ENCODE measurements at regions not wholly inside any gene's neighbourhood (a gene's known extent, or its start where the extent isn't known, plus 50 kb on each side); places are given as distances from the start of the nearest gene placed in this dataset.

DNA sequence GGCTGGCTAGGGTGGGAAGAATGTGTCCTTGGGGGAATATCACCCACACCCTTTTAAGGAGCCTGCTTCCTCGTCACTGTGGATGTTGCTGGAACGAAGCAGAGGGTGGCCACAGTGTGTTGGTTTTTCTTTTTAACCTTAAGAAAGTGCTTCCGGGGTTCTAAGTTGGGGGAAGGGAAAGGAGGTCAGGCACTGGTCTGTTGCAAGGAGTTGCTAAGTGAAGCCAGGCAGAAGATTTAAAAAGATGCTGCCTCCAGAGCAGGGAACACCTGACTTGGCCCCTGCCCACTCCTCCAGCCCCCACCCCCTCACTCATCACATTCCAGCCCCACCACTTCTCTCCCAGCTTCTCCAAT, 213.1 kb downstream of the EMX2 start:
- TF ChIP-seq POLR2A (IDR thresholded peaks at IDR 0.05) = no peak
- TF ChIP-seq CTCF (IDR thresholded peaks at IDR 0.05 in 4 of 5, conservative IDR thresholded peaks at IDR 0.05 in 1 of 5) = no peak

Measured in gastrocnemius medialis (tissue), 4 donors.